ENCODE measurements at regions not wholly inside any gene's neighbourhood (a gene's known extent, or its start where the extent isn't known, plus 50 kb on each side); places are given as distances from the start of the nearest gene placed in this dataset.

DNA sequence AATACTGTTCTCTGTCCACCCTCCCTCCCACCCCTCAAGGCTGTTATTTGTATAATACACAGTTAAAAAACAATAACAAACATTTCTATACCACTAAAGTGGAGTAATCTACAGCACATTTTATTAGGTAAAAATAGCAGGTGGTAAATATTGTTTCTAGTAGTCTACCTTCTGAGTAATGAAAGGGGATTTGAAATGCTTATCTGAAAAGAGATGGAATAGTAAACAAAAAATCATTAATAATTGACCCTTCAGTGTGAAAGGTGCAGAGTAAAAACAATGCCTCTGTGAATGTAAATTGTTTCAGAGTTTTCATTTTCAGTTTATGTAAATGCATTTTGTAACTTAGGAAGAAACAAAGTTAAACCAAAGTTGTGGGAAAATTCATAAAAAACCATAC is 321.2 kb downstream of the SLC16A7 start:
- no peaks in the 10 kb centered on the region for H3K27me3 ChIP-seq (ENCODE audit: control insufficient read depth in 2 of 2, insufficient read depth in 2 of 2, low read length in 2 of 2)
- H3K4me3 ChIP-seq (ENCODE audit: low read length in 2 of 2): no peak overlapping the region
- H3K4me1 ChIP-seq (ENCODE audit: control insufficient read depth in 2 of 2, insufficient read depth in 2 of 2, low read length in 2 of 2): no peaks in the 10 kb centered on the region
- H3K9ac ChIP-seq (ENCODE audit: low read depth in 1 of 2, low read length in 2 of 2): no peak overlapping the region
- H3K9me3 ChIP-seq (ENCODE audit: control insufficient read depth in 2 of 2, low read length in 2 of 2): no peaks in the 10 kb centered on the region
- H3K36me3 ChIP-seq (ENCODE audit: control insufficient read depth in 2 of 2, insufficient read depth in 2 of 2, low read length in 2 of 2): no peaks in the 10 kb centered on the region
- H3K27ac ChIP-seq (ENCODE audit: low read depth in 2 of 2, low read length in 2 of 2): no peak overlapping the region

GRCh38 chr12:59927032-59927431 is 331.2 kb downstream of the SLC16A7 start:
- Histone ChIP-seq H3K27me3 (ENCODE audit: control insufficient read depth in 2 of 2, insufficient read depth in 2 of 2, low read length in 2 of 2) (no peaks in the 10 kb centered on the region), H3K27ac (ENCODE audit: low read depth in 2 of 2, low read length in 2 of 2) (no peak overlapping the region), H3K36me3 (ENCODE audit: control insufficient read depth in 2 of 2, insufficient read depth in 2 of 2, low read length in 2 of 2) (no peaks in the 10 kb centered on the region), H3K9ac (ENCODE audit: low read depth in 1 of 2, low read length in 2 of 2) (no peak overlapping the region), H3K4me3 (ENCODE audit: low read length in 2 of 2) (no peak overlapping the region), H3K4me1 (ENCODE audit: control insufficient read depth in 2 of 2, insufficient read depth in 2 of 2, low read length in 2 of 2) (no peaks in the 10 kb centered on the region), H3K9me3 (ENCODE audit: control insufficient read depth in 2 of 2, low read length in 2 of 2) (no peaks in the 10 kb centered on the region)

GRCh38 chr12:59928416-59928815 is 332.6 kb downstream of the SLC16A7 start:
- no peaks in the 10 kb centered on the region for H3K36me3 ChIP-seq (ENCODE audit: control insufficient read depth in 2 of 2, insufficient read depth in 2 of 2, low read length in 2 of 2)
- H3K27ac ChIP-seq (ENCODE audit: low read depth in 2 of 2, low read length in 2 of 2): no peak overlapping the region
- no peaks in the 10 kb centered on the region for H3K9me3 ChIP-seq (ENCODE audit: control insufficient read depth in 2 of 2, low read length in 2 of 2)
- no peak overlapping the region for H3K9ac ChIP-seq (ENCODE audit: low read depth in 1 of 2, low read length in 2 of 2)
- no peaks in the 10 kb centered on the region for H3K27me3 ChIP-seq (ENCODE audit: control insufficient read depth in 2 of 2, insufficient read depth in 2 of 2, low read length in 2 of 2)
- no peak overlapping the region for H3K4me3 ChIP-seq (ENCODE audit: low read length in 2 of 2)
- no peaks in the 10 kb centered on the region for H3K4me1 ChIP-seq (ENCODE audit: control insufficient read depth in 2 of 2, insufficient read depth in 2 of 2, low read length in 2 of 2)

DNA sequence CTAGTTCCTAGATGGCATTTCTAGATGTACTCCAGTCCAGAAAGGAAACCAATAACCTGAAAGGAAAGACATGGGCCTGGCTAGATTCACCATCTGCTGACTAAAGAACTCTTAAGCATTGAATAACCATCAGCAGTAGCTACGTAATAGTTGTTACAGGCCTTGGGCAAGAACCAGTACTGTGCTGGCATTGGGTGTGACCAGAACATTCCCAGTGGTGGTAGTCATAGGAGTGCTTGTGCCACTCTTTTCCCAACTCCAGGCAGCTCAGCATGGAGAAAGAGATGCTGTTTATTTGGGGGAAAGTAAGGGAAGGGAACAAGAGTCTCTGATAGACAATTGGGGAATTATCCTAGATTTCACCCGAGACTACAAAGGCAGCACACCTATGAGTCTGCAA is 333.3 kb downstream of the SLC16A7 start:
- Histone ChIP-seq H3K9me3 (ENCODE audit: control insufficient read depth in 2 of 2, low read length in 2 of 2) (no peaks in the 10 kb centered on the region), H3K27ac (ENCODE audit: low read depth in 2 of 2, low read length in 2 of 2) (no peak overlapping the region), H3K27me3 (ENCODE audit: control insufficient read depth in 2 of 2, insufficient read depth in 2 of 2, low read length in 2 of 2) (no peaks in the 10 kb centered on the region), H3K36me3 (ENCODE audit: control insufficient read depth in 2 of 2, insufficient read depth in 2 of 2, low read length in 2 of 2) (no peaks in the 10 kb centered on the region), H3K9ac (ENCODE audit: low read depth in 1 of 2, low read length in 2 of 2) (no peak overlapping the region), H3K4me3 (ENCODE audit: low read length in 2 of 2) (no peak overlapping the region), H3K4me1 (ENCODE audit: control insufficient read depth in 2 of 2, insufficient read depth in 2 of 2, low read length in 2 of 2) (no peaks in the 10 kb centered on the region)

- Histone ChIP-seq H3K4me3 (ENCODE audit: low read length in 2 of 2) (no peak overlapping the region), H3K27ac (ENCODE audit: low read depth in 2 of 2, low read length in 2 of 2) (no peak overlapping the region), H3K27me3 (ENCODE audit: control insufficient read depth in 2 of 2, insufficient read depth in 2 of 2, low read length in 2 of 2) (no peaks in the 10 kb centered on the region), H3K4me1 (ENCODE audit: control insufficient read depth in 2 of 2, insufficient read depth in 2 of 2, low read length in 2 of 2) (no peaks in the 10 kb centered on the region), H3K36me3 (ENCODE audit: control insufficient read depth in 2 of 2, insufficient read depth in 2 of 2, low read length in 2 of 2) (no peaks in the 10 kb centered on the region), H3K9me3 (ENCODE audit: control insufficient read depth in 2 of 2, low read length in 2 of 2) (no peaks in the 10 kb centered on the region), H3K9ac (ENCODE audit: low read depth in 1 of 2, low read length in 2 of 2) (no peak overlapping the region)
Observed at GRCh38 chr12:59934486-59934885, 338.7 kb downstream of the SLC16A7 start.

DNA sequence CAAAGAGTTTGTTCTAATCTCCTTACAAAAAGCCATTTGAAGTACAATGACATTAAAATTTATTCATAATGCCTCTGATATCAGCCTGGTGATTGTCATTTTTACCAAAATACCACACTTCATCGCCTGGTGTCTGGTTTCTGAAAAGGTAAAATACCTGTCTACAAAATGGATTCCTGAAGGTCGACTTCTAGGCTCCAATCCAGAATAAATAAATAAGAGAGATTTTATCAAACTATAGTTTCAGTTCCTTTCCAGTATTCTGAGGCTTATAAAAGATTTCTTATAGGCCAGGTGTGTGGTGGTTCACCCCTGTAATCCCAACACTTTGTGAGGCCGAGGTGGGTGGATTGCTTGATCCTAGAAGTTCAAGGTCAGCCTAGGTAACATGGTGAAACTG is 340.7 kb downstream of the SLC16A7 start:
- Histone ChIP-seq H3K36me3 (ENCODE audit: control insufficient read depth in 2 of 2, insufficient read depth in 2 of 2, low read length in 2 of 2) (no peaks in the 10 kb centered on the region), H3K27me3 (ENCODE audit: control insufficient read depth in 2 of 2, insufficient read depth in 2 of 2, low read length in 2 of 2) (no peaks in the 10 kb centered on the region), H3K4me1 (ENCODE audit: control insufficient read depth in 2 of 2, insufficient read depth in 2 of 2, low read length in 2 of 2) (no peaks in the 10 kb centered on the region), H3K9me3 (ENCODE audit: control insufficient read depth in 2 of 2, low read length in 2 of 2) (no peaks in the 10 kb centered on the region), H3K4me3 (ENCODE audit: low read length in 2 of 2) (no peak overlapping the region), H3K27ac (ENCODE audit: low read depth in 2 of 2, low read length in 2 of 2) (no peak overlapping the region), H3K9ac (ENCODE audit: low read depth in 1 of 2, low read length in 2 of 2) (no peak overlapping the region)

DNA sequence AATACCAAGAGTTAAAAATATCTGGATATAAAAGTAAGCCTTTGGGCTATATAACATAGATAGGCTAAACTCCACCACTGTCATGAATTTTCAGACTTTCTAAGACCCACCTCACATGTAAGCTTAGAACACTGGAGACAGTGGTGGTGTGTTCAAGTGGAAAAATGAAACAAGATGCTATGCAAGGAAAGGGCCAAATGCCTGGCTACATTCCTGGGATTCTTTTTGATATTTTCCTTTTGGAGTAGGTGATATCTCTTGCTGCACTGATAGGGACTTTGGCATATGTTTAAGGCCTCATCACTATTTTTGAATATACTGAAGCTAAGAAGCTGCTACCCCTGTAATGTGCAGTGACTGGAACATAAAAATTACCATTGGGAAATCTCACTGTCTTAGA is 341.3 kb downstream of the SLC16A7 start:
- no peaks in the 10 kb centered on the region for H3K27me3 ChIP-seq (ENCODE audit: control insufficient read depth in 2 of 2, insufficient read depth in 2 of 2, low read length in 2 of 2)
- no peak overlapping the region for H3K9ac ChIP-seq (ENCODE audit: low read depth in 1 of 2, low read length in 2 of 2)
- no peaks in the 10 kb centered on the region for H3K9me3 ChIP-seq (ENCODE audit: control insufficient read depth in 2 of 2, low read length in 2 of 2)
- H3K4me3 ChIP-seq (ENCODE audit: low read length in 2 of 2): no peak overlapping the region
- H3K27ac ChIP-seq (ENCODE audit: low read depth in 2 of 2, low read length in 2 of 2): no peak overlapping the region
- H3K4me1 ChIP-seq (ENCODE audit: control insufficient read depth in 2 of 2, insufficient read depth in 2 of 2, low read length in 2 of 2): no peaks in the 10 kb centered on the region
- H3K36me3 ChIP-seq (ENCODE audit: control insufficient read depth in 2 of 2, insufficient read depth in 2 of 2, low read length in 2 of 2): no peaks in the 10 kb centered on the region

GRCh38 chr12:59938190-59938962 is 342.5 kb downstream of the SLC16A7 start:
- Histone ChIP-seq H3K27me3 (ENCODE audit: control insufficient read depth in 2 of 2, insufficient read depth in 2 of 2, low read length in 2 of 2) (no peaks in the 10 kb centered on the region), H3K36me3 (ENCODE audit: control insufficient read depth in 2 of 2, insufficient read depth in 2 of 2, low read length in 2 of 2) (no peaks in the 10 kb centered on the region), H3K27ac (ENCODE audit: low read depth in 2 of 2, low read length in 2 of 2) (no peak overlapping the region), H3K9ac (ENCODE audit: low read depth in 1 of 2, low read length in 2 of 2) (no peak overlapping the region), H3K4me3 (ENCODE audit: low read length in 2 of 2) (no peak overlapping the region), H3K4me1 (ENCODE audit: control insufficient read depth in 2 of 2, insufficient read depth in 2 of 2, low read length in 2 of 2) (no peaks in the 10 kb centered on the region), H3K9me3 (ENCODE audit: control insufficient read depth in 2 of 2, low read length in 2 of 2) (no peaks in the 10 kb centered on the region)

DNA sequence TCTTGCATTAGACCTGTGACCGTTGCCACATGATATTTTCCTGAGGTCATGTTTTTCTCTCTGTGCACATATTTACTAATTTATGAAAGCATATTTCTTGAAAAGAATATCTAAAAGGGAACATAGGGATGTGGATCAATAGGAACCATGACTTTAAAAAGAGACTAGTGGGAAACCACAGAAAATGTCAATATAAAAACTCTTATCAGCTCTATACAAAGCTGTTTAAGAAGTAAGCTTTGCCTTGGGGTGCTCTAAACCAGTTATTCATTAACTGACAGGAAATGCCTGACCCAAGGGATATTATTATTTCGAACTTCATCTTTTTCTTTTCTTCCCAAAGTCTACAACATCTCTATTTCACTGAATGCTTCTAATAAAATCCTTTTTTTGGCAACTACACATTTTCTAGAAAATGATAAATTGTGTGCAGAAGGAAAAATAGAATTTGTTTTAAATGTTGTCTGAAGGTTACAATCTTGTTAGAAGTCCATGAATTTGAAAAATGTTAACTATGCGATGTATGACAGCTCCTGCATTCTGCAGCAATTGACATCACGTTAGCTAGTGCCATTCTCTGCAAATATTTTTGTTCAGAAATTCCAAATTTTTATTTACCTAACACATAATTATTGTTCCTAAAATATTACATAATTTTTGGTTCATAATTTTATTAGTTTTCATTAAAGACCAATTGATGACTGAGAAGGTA is 345.0 kb downstream of the SLC16A7 start:
- no peak overlapping the region for H3K27ac ChIP-seq (ENCODE audit: low read depth in 2 of 2, low read length in 2 of 2)
- H3K4me1 ChIP-seq (ENCODE audit: control insufficient read depth in 2 of 2, insufficient read depth in 2 of 2, low read length in 2 of 2): no peaks in the 10 kb centered on the region
- no peaks in the 10 kb centered on the region for H3K27me3 ChIP-seq (ENCODE audit: control insufficient read depth in 2 of 2, insufficient read depth in 2 of 2, low read length in 2 of 2)

DNA sequence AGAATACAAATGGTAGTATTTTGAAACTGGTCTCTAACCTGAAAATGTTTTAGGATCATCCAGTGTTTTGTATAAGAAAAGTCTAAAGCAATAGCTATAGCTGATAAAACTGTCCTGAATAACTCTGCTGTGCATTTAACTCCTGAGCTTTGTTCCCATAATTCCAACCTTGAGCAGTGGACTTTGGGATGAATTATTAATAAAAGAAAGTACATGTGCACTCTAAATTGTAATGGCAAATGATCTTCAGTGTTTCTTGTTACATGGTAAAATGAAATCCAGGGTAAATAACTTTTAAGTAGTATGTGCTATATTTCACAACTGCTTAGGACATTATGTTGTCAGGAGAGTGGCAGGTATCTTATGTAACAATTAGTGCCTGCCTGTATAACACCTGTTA is 345.6 kb downstream of the SLC16A7 start:
- H3K4me1 ChIP-seq (ENCODE audit: control insufficient read depth in 2 of 2, insufficient read depth in 2 of 2, low read length in 2 of 2): no peaks in the 10 kb centered on the region
- H3K9ac ChIP-seq (ENCODE audit: low read depth in 1 of 2, low read length in 2 of 2): no peak overlapping the region
- H3K27ac ChIP-seq (ENCODE audit: low read depth in 2 of 2, low read length in 2 of 2): no peak overlapping the region
- no peaks in the 10 kb centered on the region for H3K27me3 ChIP-seq (ENCODE audit: control insufficient read depth in 2 of 2, insufficient read depth in 2 of 2, low read length in 2 of 2)
- no peaks in the 10 kb centered on the region for H3K9me3 ChIP-seq (ENCODE audit: control insufficient read depth in 2 of 2, low read length in 2 of 2)
- no peaks in the 10 kb centered on the region for H3K36me3 ChIP-seq (ENCODE audit: control insufficient read depth in 2 of 2, insufficient read depth in 2 of 2, low read length in 2 of 2)
- no peak overlapping the region for H3K4me3 ChIP-seq (ENCODE audit: low read length in 2 of 2)

More for the DNA sequence above, 345.0 kb downstream of the SLC16A7 start:
- no peak overlapping the region for H3K9ac ChIP-seq (ENCODE audit: low read depth in 1 of 2, low read length in 2 of 2)
- H3K4me3 ChIP-seq (ENCODE audit: low read length in 2 of 2): no peak overlapping the region
- no peaks in the 10 kb centered on the region for H3K9me3 ChIP-seq (ENCODE audit: control insufficient read depth in 2 of 2, low read length in 2 of 2)
- no peaks in the 10 kb centered on the region for H3K36me3 ChIP-seq (ENCODE audit: control insufficient read depth in 2 of 2, insufficient read depth in 2 of 2, low read length in 2 of 2)
